Thoracic aorta (tissue), 2 donors: ENCODE measurements at regions not wholly inside any gene's neighbourhood (a gene's known extent, or its start where the extent isn't known, plus 50 kb on each side); places are given as distances from the start of the nearest gene placed in this dataset.

Source experiments
- ATAC-seq: fragments of 150-250 bp; one replicate; pipeline ENCODE4 v1.8.0; 2017; ENCODE audit warnings: low read depth; ENCODE audit not compliant: insufficient number of reproducible peaks, low FRiP score
- DNase-seq: peaks from one replicate; pipeline ENCODE4 v3.0.0-alpha.2; 2020; ENCODE audit warnings: low spot score
- H3K27ac ChIP-seq, 2 donors: fragments of 200-600 bp; sonication (generic); 1 replicate in 1 of 2; 2 replicates in 1 of 2; pipeline ENCODE4 v1.5.1; 2016; ENCODE audit warnings: mild to moderate bottlenecking in 2 of 2, moderate library complexity in 2 of 2
- H3K27me3 ChIP-seq: fragments of 200-600 bp; sonication (generic); replicated peaks from 2 replicates; pipeline ENCODE4 v1.6.0; 2016; ENCODE audit warnings: mild to moderate bottlenecking; ENCODE audit not compliant: insufficient read depth
- H3K36me3 ChIP-seq: fragments of 200-600 bp; sonication (generic); one replicate; pipeline ENCODE4 v1.5.1; 2016
- H3K4me1 ChIP-seq, 2 donors: fragments of 200-600 bp; sonication (generic); 1 replicate in 1 of 2; 2 replicates in 1 of 2; pipeline versions ENCODE4 v1.5.1 to v1.6.0; 2016; ENCODE audit warnings: low read depth in 2 of 2, mild to moderate bottlenecking in 1 of 2; ENCODE audit not compliant: control insufficient read depth in 1 of 2
- H3K4me3 ChIP-seq: fragments of 200-600 bp; sonication (generic); 2 replicates; pipeline ENCODE4 v1.5.1; 2016; ENCODE audit warnings: mild to moderate bottlenecking
- H3K9me3 ChIP-seq: fragments of 200-600 bp; sonication (generic); 2 replicates; pipeline ENCODE4 v1.5.1; 2016
- CTCF ChIP-seq: fragments of 200-600 bp; sonication (generic); IDR thresholded peaks from one replicate; pipeline ENCODE4 v1.5.1; 2019; ENCODE audit warnings: antibody characterized with exemption

- H3K4me3 ChIP-seq, result no peak overlapping the region
- H3K27me3 ChIP-seq, result no peaks in the 10 kb centered on the region
- no peaks in the 10 kb centered on the region for H3K4me1 ChIP-seq
- no peak for ATAC-seq
- TF ChIP-seq CTCF, result no peak
- DNase-seq, result no peak
- H3K27ac ChIP-seq, result no peak overlapping the region
- H3K9me3 ChIP-seq, result no peaks in the 10 kb centered on the region
- no peaks in the 10 kb centered on the region for H3K36me3 ChIP-seq
Measured at GRCh38 chr10:36540611-36541010, 584.8 kb upstream of the ANKRD30A start.

GRCh38 chr10:36538953-36539586 lies 586.3 kb upstream of the ANKRD30A start:
- Histone ChIP-seq H3K4me1 (no peaks in the 10 kb centered on the region), H3K9me3 (no peaks in the 10 kb centered on the region), H3K27ac (no peak overlapping the region), H3K36me3 (no peaks in the 10 kb centered on the region), H3K27me3 (no peaks in the 10 kb centered on the region), H3K4me3 (no peak overlapping the region)
- DNase-seq, result no peak
- TF ChIP-seq CTCF, result no peak
- ATAC-seq, result no peak

GRCh38 chr10:36534471-36535002 lies 590.9 kb upstream of the ANKRD30A start:
- Histone ChIP-seq H3K27ac (no peak overlapping the region), H3K27me3 (no peaks in the 10 kb centered on the region), H3K4me1 (no peaks in the 10 kb centered on the region), H3K9me3 (peaks cover 7% of the 10 kb centered on the region), H3K36me3 (no peaks in the 10 kb centered on the region), H3K4me3 (no peak overlapping the region)
- TF ChIP-seq CTCF, result no peak
- ATAC-seq, result no peak
- DNase-seq, result no peak

GRCh38 chr10:36533861-36534260 lies 591.5 kb upstream of the ANKRD30A start:
- Histone ChIP-seq H3K4me3 (no peak overlapping the region), H3K4me1 (no peaks in the 10 kb centered on the region), H3K9me3 (peaks cover 9% of the 10 kb centered on the region), H3K27me3 (no peaks in the 10 kb centered on the region), H3K36me3 (no peaks in the 10 kb centered on the region), H3K27ac (no peak overlapping the region)
- ATAC-seq (no peak), DNase-seq (no peak)
- no peak for TF ChIP-seq CTCF

- H3K27ac ChIP-seq, result no peak overlapping the region
- TF ChIP-seq CTCF, result no peak
- H3K9me3 ChIP-seq, result peaks cover 9% of the 10 kb centered on the region
- H3K36me3 ChIP-seq, result no peaks in the 10 kb centered on the region
- ATAC-seq (no peak), DNase-seq (no peak)
- H3K27me3 ChIP-seq, result no peaks in the 10 kb centered on the region
- H3K4me1 ChIP-seq, result no peaks in the 10 kb centered on the region
- no peak overlapping the region for H3K4me3 ChIP-seq
Measured at GRCh38 chr10:36533316-36533715, 592.1 kb upstream of the ANKRD30A start.
